Thyroid gland (tissue), 4 donors: ENCODE measurements at regions not wholly inside any gene's neighbourhood (a gene's known extent, or its start where the extent isn't known, plus 50 kb on each side); places are given as distances from the start of the nearest gene placed in this dataset.

Source experiments
- DNase-seq, 2 donors: peaks; one replicate each; pipeline ENCODE4 v3.0.0-alpha.2; 2019
- H3K27ac ChIP-seq, 3 donors: fragments of 200-600 bp; sonication (generic); 1 replicate in 2 of 3; 2 replicates in 1 of 3; pipeline ENCODE4 v1.5.1; 2016 to 2019; ENCODE audit warnings: mild to moderate bottlenecking in 1 of 3, moderate library complexity in 1 of 3
- H3K27me3 ChIP-seq: fragments of 200-600 bp; sonication (generic); one replicate; pipeline ENCODE4 v1.5.1; 2019
- H3K36me3 ChIP-seq, 2 donors: fragments of 200-600 bp; sonication (generic); one replicate each; pipeline ENCODE4 v1.5.1; 2016 to 2019
- H3K4me1 ChIP-seq, 2 donors: fragments of 200-600 bp; sonication (generic); one replicate each; pipeline ENCODE4 v1.5.1; 2017 to 2019
- H3K4me3 ChIP-seq, 3 donors: fragments of 200-600 bp; sonication (generic); replicated peaks in 1 of 3; 1 replicate in 2 of 3; 2 replicates in 1 of 3; pipeline ENCODE4 v1.5.1; 2016; ENCODE audit warnings: mild to moderate bottlenecking in 1 of 3
- H3K9me3 ChIP-seq: fragments of 200-600 bp; sonication (generic); one replicate; pipeline ENCODE4 v1.5.1; 2017
- CTCF ChIP-seq, 6 experiments: fragments of 200-600 bp in 3 of 6; fragments of 450-650 bp in 3 of 6; sonication (generic) in 3 of 6; IDR thresholded peaks; one replicate each; pipeline ENCODE4 v1.5.1; 2016 to 2019; ENCODE audit warnings: antibody characterized with exemption in 6 of 6, mild to moderate bottlenecking in 2 of 6, inconsistent platforms in 1 of 6, moderate library complexity in 1 of 6
- POLR2A ChIP-seq, 2 donors: fragments of 450-650 bp; IDR thresholded peaks; one replicate each; pipeline ENCODE4 v1.6.1; 2017; ENCODE audit warnings: antibody characterized with exemption in 2 of 2, mild to moderate bottlenecking in 2 of 2, moderate library complexity in 1 of 2
- WGBS, 2 donors: methylation state at CpG; one replicate each; pipeline ENCODE4 v1.1.5; 2017; 5-methylcytosine and 5-hydroxymethylcytosine counted together
- intact Hi-C: fragments of 100-400 bp; cut with DNase I; formaldehyde crosslinking; loops from one replicate; pipeline ENCODE4 v1.15.1; 2023

DNA sequence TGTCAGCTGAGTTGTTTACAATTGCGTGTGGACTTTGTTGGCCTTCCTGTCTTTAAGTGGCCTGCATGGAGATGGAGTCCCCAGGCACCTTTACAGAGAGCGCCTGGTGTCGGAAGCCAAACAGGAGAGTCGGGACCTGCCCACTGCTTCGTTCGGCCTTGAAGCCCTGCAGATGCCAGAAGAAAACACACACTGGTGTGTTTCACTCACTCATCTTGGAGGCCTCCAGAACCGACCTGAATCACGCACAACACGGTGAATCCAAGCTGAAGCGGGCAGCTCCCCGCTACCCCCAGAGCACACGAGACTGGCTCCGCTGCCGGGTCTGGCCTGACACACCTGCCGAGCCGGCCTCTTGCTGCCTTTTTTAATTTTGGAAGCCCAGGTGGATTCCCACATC is 419.4 kb upstream of the IRX4 start:
- no peaks in the 10 kb centered on the region for H3K27me3 ChIP-seq
- no peaks in the 10 kb centered on the region for H3K9me3 ChIP-seq
- intact Hi-C loops, result no loop called here
- TF ChIP-seq POLR2A (IDR thresholded peaks at IDR 0.05), result no peak
- TF ChIP-seq CTCF (IDR thresholded peaks at IDR 0.05), result no peak
- H3K36me3 ChIP-seq, result no peaks in the 10 kb centered on the region
- 75 to 85% methylated on average over 16 of the region's 16 CpGs for WGBS, 2 donors
- no peaks in the 10 kb centered on the region for H3K4me1 ChIP-seq
- H3K4me3 ChIP-seq, result no peak overlapping the region
- no peak overlapping the region for H3K27ac ChIP-seq
- no peak for DNase-seq

- no peak for TF ChIP-seq CTCF (IDR thresholded peaks at IDR 0.05)
- no peak for TF ChIP-seq POLR2A (IDR thresholded peaks at IDR 0.05)
- intact Hi-C loops, result no loop called here
- no peaks in the 10 kb centered on the region for H3K9me3 ChIP-seq
- H3K27me3 ChIP-seq, result no peaks in the 10 kb centered on the region
- no peaks in the 10 kb centered on the region for H3K4me1 ChIP-seq
- 93 to 94% methylated on average over 22 of the region's 22 CpGs for WGBS, 2 donors
- no peak overlapping the region for H3K4me3 ChIP-seq
- no peak for DNase-seq
- H3K36me3 ChIP-seq, result no peaks in the 10 kb centered on the region
- no peak overlapping the region for H3K27ac ChIP-seq
Observed at GRCh38 chr5:2300861-2301574, 418.3 kb upstream of the IRX4 start.

GRCh38 chr5:2300421-2300820 is 417.7 kb upstream of the IRX4 start:
- no peak for TF ChIP-seq CTCF (IDR thresholded peaks at IDR 0.05)
- no peak for TF ChIP-seq POLR2A (IDR thresholded peaks at IDR 0.05)
- Histone ChIP-seq H3K9me3 (no peaks in the 10 kb centered on the region), H3K4me3 (no peak overlapping the region), H3K4me1 (no peaks in the 10 kb centered on the region), H3K36me3 (no peaks in the 10 kb centered on the region), H3K27me3 (no peaks in the 10 kb centered on the region), H3K27ac (no peak overlapping the region)
- 82 to 94% methylated on average over 6 to 10 of the region's 11 CpGs for WGBS, 2 donors
- DNase-seq, result no peak
- intact Hi-C loops, result no loop called here

GRCh38 chr5:2299388-2300220 is 416.9 kb upstream of the IRX4 start:
- no peak for DNase-seq
- H3K36me3 ChIP-seq, result no peaks in the 10 kb centered on the region
- intact Hi-C loops, result no loop called here
- H3K27me3 ChIP-seq, result no peaks in the 10 kb centered on the region
- TF ChIP-seq CTCF (IDR thresholded peaks at IDR 0.05) (no peak), POLR2A (IDR thresholded peaks at IDR 0.05) (no peak)
- H3K4me3 ChIP-seq, result no peak overlapping the region
- no peak overlapping the region for H3K27ac ChIP-seq
- no peaks in the 10 kb centered on the region for H3K9me3 ChIP-seq
- 64 to 71% methylated on average over 18 to 19 of the region's 19 CpGs for WGBS, 2 donors
- H3K4me1 ChIP-seq, result no peaks in the 10 kb centered on the region

GRCh38 chr5:2298781-2299180 is 416.1 kb upstream of the IRX4 start:
- no peak overlapping the region for H3K27ac ChIP-seq
- H3K4me1 ChIP-seq, result no peaks in the 10 kb centered on the region
- 19 to 35% methylated on average over 3 of the region's 3 CpGs for WGBS, 2 donors
- no peak for DNase-seq
- H3K27me3 ChIP-seq, result no peaks in the 10 kb centered on the region
- no peak for TF ChIP-seq CTCF (IDR thresholded peaks at IDR 0.05)
- no peak for TF ChIP-seq POLR2A (IDR thresholded peaks at IDR 0.05)
- intact Hi-C loops, result no loop called here
- H3K36me3 ChIP-seq, result no peaks in the 10 kb centered on the region
- H3K9me3 ChIP-seq, result no peaks in the 10 kb centered on the region
- H3K4me3 ChIP-seq, result no peak overlapping the region
